ENCODE measurements at regions not wholly inside any gene's neighbourhood (a gene's known extent, or its start where the extent isn't known, plus 50 kb on each side); places are given as distances from the start of the nearest gene placed in this dataset.

DNA sequence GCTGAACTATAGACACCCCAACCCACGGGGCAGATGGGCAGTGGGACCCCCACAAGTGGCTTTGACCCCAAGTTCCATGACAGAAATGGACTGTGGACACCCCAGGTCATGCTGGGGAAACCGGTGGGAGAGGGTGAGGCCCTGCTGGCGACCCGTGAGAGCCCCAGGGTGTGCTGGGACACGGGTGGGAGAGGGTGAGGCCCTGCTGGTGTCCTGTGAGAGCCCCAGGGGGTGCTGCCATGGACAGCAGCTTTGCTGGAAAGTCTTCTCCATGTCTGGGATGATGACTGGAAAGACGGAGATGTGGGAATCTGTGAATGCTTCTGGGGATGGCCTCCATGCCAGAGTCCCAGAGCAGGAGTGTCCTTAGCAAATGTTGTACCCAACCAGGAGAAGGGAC, 148.4 kb downstream of the URI1 start:
- 2% methylated on average over 6 of the region's 6 CpGs for WGBS (ENCODE audit: insufficient coverage, insufficient replicate concordance, low lambda C conversion rate, missing lambda C conversion rate)
- ATAC-seq (no peak), DNase-seq (ENCODE audit: low read depth, low spot score) (no peak), FAIRE-seq (no peak)
- ChIA-PET POLR2A (no interaction called here), SMC1A (ENCODE audit: uncharacterized antibody, unreplicated experiment) (no interaction called here), RAD21 (ENCODE audit: unreplicated experiment) (no interaction called here), CTCF (interaction anchor here (1.1 kb wide), 1 partner anchor 32 kb away, joined by 3 read pairs; no protein-coding TSS in a partner anchor)
- no peak overlapping the region for H3K4me3 ChIP-seq
- intact Hi-C loops (cut with micrococcal nuclease; ENCODE audit: unreplicated experiment) (no loop called here), in situ Hi-C loops (cut with MboI) (no loop called here)
- H3K27me3 ChIP-seq (replicated peaks in 1 of 2; ENCODE audit: control insufficient read depth in 2 of 2, insufficient read depth in 2 of 2, low read length in 1 of 2): no peaks in the 10 kb centered on the region; a peak in 2 of 4 replicates
- TF ChIP-seq, protein P1, sequence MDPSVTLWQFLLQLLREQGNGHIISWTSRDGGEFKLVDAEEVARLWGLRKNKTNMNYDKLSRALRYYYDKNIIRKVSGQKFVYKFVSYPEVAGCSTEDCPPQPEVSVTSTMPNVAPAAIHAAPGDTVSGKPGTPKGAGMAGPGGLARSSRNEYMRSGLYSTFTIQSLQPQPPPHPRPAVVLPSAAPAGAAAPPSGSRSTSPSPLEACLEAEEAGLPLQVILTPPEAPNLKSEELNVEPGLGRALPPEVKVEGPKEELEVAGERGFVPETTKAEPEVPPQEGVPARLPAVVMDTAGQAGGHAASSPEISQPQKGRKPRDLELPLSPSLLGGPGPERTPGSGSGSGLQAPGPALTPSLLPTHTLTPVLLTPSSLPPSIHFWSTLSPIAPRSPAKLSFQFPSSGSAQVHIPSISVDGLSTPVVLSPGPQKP (IDR thresholded peaks at IDR 0.05; ENCODE audit: low read depth, low read length): no peak
- TF ChIP-seq BCL11A (IDR thresholded peaks at IDR 0.05; ENCODE audit: low read depth, low read length) (no peak), SMAD5 (IDR thresholded peaks at IDR 0.05; ENCODE audit: low read depth) (no peak), IKZF2 (IDR thresholded peaks at IDR 0.05) (no peak), LARP7 (IDR thresholded peaks at IDR 0.05) (no peak), CEBPB (IDR thresholded peaks at IDR 0.05; ENCODE audit: borderline replicate concordance in 1 of 2, low read depth in 2 of 2, low read length in 2 of 2) (no peak), CBX5 (IDR thresholded peaks at IDR 0.05; ENCODE audit: low read depth) (no peak), NFYA (IDR thresholded peaks at IDR 0.05; ENCODE audit: borderline replicate concordance, low read depth, low read length) (no peak), MEF2B (IDR thresholded peaks at IDR 0.05; ENCODE audit: partially characterized antibody, poor library complexity, severe bottlenecking) (no peak), TBL1XR1 (IDR thresholded peaks at IDR 0.05; ENCODE audit: low read depth, low read length) (no peak), ZNF207 (IDR thresholded peaks at IDR 0.05; ENCODE audit: borderline replicate concordance) (no peak), SUZ12 (IDR thresholded peaks at IDR 0.05; ENCODE audit: unreplicated experiment) (no peak), TARDBP (IDR thresholded peaks at IDR 0.05; ENCODE audit: borderline replicate concordance) (no peak), MXI1 (IDR thresholded peaks at IDR 0.05; ENCODE audit: low read depth, low read length) (no peak), HDGF (IDR thresholded peaks at IDR 0.05) (no peak), EED (IDR thresholded peaks at IDR 0.05; ENCODE audit: low read depth) (no peak), MYC (IDR thresholded peaks at IDR 0.05; ENCODE audit: insufficient read depth, insufficient read length, insufficient replicate concordance, low read length, severe bottlenecking) (no peak), RAD51 (IDR thresholded peaks at IDR 0.05) (no peak)
- TF ChIP-seq, protein P2, sequence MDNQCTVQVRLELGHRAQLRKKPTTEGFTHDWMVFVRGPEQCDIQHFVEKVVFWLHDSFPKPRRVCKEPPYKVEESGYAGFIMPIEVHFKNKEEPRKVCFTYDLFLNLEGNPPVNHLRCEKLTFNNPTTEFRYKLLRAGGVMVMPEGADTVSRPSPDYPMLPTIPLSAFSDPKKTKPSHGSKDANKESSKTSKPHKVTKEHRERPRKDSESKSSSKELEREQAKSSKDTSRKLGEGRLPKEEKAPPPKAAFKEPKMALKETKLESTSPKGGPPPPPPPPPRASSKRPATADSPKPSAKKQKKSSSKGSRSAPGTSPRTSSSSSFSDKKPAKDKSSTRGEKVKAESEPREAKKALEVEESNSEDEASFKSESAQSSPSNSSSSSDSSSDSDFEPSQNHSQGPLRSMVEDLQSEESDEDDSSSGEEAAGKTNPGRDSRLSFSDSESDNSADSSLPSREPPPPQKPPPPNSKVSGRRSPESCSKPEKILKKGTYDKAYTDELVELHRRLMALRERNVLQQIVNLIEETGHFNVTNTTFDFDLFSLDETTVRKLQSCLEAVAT (IDR thresholded peaks at IDR 0.05): no peak
- TF ChIP-seq, protein P3, sequence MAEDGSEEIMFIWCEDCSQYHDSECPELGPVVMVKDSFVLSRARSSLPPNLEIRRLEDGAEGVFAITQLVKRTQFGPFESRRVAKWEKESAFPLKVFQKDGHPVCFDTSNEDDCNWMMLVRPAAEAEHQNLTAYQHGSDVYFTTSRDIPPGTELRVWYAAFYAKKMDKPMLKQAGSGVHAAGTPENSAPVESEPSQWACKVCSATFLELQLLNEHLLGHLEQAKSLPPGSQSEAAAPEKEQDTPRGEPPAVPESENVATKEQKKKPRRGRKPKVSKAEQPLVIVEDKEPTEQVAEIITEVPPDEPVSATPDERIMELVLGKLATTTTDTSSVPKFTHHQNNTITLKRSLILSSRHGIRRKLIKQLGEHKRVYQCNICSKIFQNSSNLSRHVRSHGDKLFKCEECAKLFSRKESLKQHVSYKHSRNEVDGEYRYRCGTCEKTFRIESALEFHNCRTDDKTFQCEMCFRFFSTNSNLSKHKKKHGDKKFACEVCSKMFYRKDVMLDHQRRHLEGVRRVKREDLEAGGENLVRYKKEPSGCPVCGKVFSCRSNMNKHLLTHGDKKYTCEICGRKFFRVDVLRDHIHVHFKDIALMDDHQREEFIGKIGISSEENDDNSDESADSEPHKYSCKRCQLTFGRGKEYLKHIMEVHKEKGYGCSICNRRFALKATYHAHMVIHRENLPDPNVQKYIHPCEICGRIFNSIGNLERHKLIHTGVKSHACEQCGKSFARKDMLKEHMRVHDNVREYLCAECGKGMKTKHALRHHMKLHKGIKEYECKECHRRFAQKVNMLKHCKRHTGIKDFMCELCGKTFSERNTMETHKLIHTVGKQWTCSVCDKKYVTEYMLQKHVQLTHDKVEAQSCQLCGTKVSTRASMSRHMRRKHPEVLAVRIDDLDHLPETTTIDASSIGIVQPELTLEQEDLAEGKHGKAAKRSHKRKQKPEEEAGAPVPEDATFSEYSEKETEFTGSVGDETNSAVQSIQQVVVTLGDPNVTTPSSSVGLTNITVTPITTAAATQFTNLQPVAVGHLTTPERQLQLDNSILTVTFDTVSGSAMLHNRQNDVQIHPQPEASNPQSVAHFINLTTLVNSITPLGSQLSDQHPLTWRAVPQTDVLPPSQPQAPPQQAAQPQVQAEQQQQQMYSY (CRISPR knock-in tag; IDR thresholded peaks at IDR 0.05): no peak
- no peaks in the 10 kb centered on the region for H3K4me1 ChIP-seq (ENCODE audit: control insufficient read depth, insufficient read depth, low read length)
- H3K27ac ChIP-seq (ENCODE audit: control insufficient read depth, insufficient read depth): no peak overlapping the region
- H3K9ac ChIP-seq (ENCODE audit: control insufficient read depth, insufficient read depth, low read length): no peak overlapping the region
- no peaks in the 10 kb centered on the region for H3K79me2 ChIP-seq (ENCODE audit: control insufficient read depth, insufficient read depth, low read length)
- H4K20me1 ChIP-seq (ENCODE audit: control insufficient read depth, insufficient read depth): no peaks in the 10 kb centered on the region
- no peaks in the 10 kb centered on the region for H3K36me3 ChIP-seq (ENCODE audit: control insufficient read depth in 2 of 2, insufficient read depth in 2 of 2, low read length in 1 of 2)
- no peak overlapping the region for H3K4me2 ChIP-seq (ENCODE audit: control insufficient read depth, insufficient read depth)
- H3K9me3 ChIP-seq (replicated peaks; ENCODE audit: control insufficient read depth, insufficient read depth, low read length): no peaks in the 10 kb centered on the region
- no TSS peak for BruUV-seq (replicated peaks)
- no peak overlapping the region for H2AFZ ChIP-seq (ENCODE audit: control insufficient read depth, low read depth, low read length)
